ELR (cell line): ENCODE measurements at regions not wholly inside any gene's neighbourhood (a gene's known extent, or its start where the extent isn't known, plus 50 kb on each side); places are given as distances from the start of the nearest gene placed in this dataset.

Experiments
- DNase-seq: peaks from one replicate; pipeline ENCODE4 v3.0.0-alpha.2; 2015; ENCODE audit warnings: low read depth

DNA sequence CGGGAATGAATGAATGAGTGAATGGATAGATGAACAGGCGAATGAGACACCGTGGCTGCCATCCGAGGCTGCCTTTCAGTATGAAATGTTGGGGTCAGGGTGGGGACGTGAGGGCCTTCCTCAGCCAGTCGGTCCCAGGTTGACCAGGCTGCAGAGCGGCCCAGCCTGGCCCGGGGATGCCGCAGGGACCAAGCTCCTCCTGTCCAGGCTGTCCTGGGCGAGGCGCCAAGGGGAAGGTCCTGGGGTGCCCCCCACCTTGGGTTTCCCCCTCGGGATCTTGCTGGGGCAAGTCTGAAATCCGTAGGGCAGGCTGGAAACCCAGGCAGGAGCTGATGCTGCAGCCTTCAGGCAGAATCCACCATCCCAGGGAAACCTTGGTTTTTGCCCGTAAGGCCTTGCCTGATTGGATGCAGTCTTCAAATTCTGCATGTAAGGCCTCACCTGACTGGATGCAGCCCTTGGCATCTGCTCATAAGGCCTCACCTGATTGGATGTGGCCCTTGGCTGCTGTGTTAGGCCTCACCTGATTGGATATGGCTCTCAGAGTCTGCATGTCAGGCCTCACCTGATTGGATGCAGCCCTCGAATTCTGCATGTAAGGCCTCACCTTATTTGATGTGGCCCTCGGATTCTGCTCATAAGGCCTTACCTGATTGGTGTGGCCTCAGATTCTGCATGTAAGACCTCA, 61.7 kb upstream of the ZNF469 start:
- DNase-seq: peak; percentile 28

DNA sequence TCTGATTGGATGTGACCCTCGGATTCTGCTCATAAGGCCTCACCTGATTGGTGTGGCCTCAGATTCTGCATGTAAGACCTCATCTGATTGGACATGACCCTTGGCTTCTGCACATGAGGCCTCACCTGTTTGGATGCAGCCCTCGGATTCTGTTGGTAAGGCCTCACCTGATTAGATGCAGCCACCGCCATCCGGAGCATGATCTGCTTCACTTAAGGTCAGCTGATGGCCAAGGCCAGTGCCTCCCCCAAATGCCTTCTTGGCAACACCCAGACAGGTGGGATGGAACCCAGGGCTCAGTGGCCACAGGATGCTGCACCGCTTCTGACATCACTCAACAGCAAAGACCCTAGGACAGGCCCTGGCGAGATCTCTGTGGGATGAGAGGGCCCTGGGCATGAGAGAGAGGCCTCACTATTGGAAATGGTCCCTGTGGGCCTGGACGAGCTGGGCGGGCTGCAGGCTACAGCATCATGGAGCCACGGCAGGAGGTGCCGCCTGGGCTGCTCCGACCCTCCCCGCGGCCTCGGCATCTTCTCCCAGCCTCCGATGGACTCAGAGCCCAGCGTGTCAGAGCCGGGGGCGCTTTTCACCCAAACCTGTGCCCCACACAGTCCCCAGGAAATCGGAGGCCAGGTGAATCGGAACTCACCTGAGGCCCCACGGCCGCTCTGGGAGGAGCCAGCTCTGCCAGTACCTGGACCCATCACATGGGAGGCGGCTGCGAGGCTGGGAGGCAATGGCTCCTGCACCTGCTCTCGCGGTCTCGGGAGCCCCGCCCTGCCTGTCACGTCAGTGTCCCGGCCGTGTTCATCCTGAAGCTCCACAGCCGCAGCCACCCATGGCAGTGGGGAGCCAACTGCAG, 60.9 kb upstream of the ZNF469 start:
- no peak for DNase-seq

DNA sequence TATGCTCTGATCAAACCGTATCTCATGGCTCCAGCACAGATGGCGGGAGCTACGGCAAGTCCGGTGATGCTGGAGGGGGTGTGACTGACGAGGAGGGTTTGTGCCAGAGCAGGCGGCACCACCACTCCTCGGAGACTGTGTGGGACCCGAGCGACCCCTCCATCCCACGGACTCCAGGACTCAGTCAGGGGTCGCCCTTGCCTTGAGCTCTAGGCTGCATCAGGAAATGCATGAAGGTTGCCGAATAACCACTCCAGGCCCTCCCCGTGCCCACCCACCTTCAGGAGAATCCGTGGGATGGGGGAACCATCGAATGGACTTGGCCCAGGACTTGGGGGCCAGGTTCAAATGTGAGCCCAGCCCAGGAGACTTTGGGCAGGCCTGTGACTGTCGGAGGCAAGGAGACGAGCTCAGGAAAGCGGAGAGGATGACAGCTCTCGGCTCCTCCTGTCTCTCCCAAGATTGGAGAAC, 60.2 kb upstream of the ZNF469 start:
- DNase-seq: no peak

DNA sequence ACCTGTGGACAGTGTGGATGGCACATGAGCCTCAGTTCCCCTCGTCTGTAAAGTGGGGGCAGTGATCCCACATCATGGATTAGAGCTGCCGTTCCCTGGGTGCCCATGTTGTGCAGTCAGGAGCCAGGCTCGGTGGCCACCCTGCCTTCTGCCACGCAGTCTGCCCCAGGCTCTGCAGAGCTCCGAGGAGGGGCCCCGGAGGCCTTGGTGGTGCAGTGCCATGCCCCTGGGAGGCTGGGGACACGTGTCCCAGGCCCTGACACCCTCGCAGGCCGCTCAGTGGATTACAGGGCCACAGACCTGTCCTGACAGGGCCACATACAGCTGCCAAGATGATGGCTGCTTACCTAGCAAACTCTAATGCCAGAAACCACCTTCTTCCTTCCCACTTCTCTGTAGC, 59.7 kb upstream of the ZNF469 start:
- DNase-seq: no peak

DNA sequence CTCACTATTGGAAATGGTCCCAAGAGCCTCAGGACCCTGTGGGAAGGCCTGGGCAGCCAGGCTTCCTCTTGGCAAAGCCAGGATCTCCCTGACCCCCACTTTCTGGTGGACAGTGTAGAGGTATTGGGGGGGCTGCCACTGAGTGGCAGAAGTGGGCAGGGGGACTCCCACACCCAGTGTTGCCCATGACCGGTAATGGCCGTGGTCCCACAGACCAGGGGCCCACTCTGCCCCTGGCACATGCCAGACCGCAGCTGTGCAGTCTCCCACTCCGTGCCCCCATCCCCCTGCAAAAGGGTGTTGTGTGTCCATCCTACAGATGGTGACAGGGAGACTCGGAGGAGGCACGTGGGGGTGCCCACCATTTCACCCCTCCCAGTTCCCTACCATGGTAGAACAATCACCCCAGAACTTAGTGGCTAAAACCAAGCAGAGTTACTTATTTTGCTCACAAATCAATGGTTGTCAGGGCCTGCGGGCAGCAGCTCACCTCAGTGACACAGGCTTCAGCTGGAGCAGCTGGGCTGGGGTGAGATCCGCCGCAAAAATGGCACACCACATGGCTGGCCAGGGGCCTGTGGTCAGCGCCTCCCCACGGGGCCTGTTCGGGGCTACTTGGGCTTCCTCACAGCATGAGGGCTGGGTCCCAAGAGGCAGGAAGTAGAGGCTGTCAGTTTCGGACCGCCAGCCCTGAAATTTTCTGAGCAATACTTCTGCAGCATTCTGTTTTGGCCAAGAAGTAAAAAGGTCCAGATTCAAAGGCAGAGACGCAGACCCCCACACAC, 59.0 kb upstream of the ZNF469 start:
- DNase-seq: no peak

DNA sequence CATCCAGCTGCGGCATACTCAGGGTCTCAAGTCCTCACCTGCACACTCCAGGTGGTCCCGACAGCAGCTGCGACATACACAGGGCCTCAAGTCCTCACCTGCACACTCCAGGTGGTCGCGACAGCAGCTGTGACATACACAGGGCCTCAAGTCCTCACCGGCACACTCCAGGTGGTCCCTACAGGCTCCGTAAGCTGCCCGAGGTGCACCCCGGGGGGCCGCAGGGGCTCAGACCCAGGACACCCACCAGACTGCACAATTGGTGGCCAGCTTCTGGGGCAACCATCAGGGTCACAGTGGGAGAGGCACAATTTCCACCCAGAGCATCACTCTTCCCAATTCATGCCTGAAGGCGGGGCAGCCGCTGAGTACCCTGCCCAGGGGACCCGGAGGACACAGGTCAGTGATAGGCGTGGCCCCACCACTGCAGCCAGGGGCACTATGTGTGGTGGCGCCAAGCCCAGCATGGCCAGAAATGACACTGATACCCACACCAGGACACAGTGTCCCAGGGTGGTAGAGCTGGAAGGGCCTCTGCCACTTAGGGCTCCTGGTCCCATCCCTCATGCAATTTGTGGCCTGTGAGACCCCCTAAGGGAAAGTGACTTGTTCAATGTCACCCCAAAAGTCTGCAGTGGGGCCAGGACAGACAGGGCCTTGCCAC, 57.5 kb upstream of the ZNF469 start:
- no peak for DNase-seq

DNA sequence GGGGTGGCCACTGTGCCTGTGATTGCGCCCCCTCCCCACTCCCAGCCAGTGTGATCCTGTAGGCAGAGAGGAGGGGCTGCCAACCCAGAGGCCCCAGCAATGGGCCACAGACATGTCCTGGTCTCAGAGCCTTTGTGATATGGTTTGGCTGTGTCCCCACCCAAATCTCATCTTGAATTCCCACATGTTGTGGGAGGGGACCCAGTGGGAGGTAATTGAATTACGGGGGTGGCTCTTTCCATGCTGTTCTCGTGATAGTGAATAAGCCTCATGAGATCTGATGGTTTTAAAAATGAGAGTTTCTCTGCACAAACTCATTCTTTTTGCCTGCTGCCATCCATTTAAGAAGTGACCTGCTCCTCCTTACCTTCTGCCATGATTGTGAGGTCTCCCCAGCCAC, 56.8 kb upstream of the ZNF469 start:
- no peak for DNase-seq

DNA sequence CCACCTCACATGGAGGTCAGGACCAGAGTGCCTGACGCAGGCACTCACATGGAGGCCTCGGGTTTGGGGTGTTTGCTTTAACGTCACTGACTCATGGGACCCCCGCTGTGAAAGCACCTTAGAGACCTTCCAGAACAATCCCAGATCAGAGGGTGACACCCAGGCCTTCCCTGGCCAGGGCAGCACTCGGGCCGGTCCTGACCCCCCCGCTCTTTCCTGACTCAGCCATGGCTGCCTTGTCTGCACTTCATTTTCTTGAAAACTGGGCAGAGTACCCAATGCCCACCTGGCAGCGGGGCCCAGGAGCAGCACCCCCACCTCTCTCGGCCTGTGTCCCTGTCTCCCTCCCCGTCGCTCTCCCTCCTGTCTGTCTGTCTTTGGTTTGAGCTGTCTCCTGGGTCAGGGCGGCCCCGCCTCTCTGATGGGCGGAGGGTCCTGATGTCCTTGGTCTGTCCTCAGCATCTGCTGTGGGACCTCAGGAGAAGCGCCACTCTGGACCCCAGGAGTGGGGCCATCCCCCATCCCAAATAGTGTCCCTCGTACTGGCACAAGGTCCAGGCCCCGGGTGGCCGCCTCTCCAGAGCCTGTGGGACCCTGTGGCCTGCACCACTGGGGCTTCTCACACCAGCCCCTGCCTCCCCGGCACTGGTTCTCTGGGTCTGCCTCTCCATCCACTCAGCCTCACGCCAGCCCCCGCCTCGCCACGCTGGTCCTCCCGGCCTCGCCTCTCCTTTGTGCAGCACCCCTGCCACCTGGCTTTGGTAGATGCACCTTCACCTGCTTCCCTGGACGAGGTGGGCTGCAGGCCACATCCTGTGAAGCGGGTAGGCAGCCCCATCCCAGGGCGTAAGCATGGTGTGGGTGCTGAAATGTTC, 55.9 kb upstream of the ZNF469 start:
- DNase-seq: no peak

DNA sequence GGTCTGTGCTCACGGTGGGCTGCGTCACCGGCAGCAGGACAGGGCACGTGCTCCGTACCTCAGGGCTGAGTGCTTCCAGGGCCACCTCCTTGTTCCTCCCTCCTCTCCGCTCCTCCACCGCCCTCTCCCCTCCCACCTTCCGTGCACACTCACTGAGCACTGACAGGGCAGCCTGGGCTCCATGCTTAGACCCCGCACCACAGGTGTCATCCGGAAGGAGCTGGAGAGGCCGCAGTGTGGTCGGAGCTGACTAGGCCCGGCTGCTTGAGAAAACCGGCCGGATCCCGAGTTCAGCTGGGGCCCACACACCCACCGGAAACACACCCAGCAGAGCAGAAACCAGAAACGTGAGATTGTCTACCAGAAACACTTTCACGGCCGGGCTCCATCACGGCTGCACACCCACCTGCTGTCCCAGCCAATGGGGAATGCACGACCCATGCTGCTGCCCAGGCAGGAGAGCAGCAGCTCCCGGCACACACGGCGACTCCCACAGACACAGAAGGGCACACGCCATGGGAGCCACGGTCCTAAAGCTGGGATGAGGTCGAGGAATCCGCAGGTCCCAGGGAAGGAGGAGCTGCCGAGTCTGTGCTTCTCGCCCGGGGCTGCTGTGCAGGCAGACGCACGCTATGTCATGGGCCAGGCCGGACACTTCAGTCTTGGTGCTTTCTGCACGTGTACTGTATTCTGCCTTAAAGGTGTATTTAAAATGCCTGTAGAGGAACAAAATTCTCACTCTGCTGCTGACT, 55.0 kb upstream of the ZNF469 start:
- no peak for DNase-seq

DNA sequence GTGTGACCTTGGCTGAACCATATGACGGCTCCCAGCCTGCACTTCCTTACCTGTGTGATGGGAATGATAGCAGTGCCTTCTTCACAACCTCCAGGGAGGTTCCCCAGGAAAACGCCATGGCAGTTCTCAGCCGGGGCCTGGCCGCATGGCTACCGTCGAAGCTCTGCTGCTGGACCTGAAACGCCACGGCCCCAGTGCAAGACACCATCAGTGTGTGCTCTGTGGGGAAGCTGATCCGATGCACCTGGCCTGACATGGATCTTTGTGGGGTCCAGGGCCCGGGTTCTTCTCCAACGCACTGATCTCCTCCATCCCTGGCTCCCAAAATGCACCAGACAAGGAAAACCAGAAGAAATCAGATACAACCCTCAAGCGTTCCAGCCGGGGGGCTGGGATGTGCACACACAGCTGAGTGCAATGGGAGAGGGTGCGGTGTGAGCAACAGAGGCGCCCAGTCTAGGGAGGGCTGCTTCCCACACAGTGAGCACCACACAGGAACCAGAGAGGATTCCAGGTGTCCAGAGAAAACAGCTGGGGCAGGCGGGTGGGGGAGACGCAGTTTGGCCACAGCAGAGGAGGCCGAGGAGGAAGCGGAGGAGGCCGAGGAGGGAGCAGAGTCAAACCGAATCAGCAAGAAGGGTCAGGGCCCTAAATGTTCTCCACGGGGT, 54.3 kb upstream of the ZNF469 start:
- DNase-seq: no peak

DNA sequence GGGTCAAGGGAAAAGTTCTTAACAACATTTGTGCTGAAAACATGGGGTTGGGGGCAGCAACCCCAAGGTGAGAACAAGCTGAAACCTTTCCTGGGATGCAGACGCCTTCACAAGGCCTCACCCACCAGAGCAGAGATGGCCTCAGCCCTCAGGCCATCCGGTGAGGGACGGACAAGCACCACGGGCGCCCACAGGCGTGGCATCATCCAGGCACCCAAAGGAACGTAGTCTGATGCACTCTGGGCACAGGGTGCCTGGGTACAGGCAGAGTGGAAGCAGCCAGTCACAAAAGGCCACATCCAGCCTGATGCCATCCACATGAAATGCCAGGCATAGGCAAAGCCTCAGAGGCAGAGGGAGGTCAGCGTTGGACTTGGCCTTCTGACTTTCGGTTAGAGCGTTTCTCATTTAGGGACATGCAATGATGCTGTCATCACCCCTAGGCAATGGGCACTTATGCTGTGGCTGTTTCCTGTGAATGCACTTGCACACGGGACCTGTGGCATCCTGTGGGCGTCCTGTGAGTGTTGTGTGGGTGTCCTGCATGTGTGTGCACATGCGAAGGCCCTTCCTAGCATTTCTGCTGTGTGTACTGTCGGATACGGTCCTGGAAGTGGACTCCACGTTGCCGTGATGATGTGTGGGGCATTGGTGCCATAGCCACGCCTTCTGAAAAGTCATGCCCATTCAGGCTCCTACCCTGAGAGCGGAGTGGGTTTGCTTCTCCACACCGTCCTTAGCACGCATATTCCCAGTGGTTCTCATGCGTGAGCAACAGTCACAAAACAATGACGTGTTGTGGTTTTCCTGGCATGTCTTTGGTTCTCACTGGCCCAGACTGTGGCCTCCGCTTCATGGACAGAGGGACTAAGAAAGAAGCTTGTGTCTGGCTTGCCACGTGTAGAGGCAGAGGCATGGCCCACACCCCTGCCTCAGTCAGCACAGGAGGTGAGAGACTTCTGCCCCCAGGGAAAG, 52.7 kb upstream of the ZNF469 start:
- peak; percentile 59 for DNase-seq

DNA sequence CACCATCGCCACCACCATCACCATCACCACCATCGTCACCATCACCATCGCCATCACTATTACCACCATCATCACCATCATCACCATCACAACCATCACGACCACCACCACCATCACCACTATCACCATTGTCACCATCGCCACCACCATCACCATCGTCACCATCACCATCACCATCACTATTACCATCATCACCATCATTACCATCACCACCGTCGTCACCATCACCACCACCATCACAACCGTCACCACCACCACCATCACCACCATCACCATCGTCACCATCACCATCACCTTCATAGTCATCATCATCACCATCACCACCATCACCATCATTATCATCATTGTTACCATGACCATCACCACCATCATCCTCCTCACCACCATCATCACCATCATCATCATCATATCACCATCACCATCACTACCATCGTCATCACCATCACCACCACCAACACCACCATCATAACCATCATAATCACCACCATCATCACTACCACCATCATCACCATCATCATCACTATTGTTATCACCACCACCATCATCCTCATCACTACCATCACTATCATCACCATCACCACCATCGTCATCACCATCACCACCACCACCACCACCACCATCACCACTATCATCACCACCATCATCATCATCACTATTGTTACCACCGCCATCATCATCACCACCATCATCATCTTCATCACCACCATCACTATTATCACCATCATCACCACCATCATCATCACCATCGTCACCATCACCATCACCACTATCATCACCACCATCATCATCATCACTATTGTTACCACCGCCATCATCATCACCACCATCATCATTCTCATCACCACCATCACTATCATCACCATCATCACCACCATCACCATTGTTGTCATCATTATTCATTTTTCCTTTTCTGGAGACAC, 51.5 kb upstream of the ZNF469 start:
- no peak for DNase-seq

DNA sequence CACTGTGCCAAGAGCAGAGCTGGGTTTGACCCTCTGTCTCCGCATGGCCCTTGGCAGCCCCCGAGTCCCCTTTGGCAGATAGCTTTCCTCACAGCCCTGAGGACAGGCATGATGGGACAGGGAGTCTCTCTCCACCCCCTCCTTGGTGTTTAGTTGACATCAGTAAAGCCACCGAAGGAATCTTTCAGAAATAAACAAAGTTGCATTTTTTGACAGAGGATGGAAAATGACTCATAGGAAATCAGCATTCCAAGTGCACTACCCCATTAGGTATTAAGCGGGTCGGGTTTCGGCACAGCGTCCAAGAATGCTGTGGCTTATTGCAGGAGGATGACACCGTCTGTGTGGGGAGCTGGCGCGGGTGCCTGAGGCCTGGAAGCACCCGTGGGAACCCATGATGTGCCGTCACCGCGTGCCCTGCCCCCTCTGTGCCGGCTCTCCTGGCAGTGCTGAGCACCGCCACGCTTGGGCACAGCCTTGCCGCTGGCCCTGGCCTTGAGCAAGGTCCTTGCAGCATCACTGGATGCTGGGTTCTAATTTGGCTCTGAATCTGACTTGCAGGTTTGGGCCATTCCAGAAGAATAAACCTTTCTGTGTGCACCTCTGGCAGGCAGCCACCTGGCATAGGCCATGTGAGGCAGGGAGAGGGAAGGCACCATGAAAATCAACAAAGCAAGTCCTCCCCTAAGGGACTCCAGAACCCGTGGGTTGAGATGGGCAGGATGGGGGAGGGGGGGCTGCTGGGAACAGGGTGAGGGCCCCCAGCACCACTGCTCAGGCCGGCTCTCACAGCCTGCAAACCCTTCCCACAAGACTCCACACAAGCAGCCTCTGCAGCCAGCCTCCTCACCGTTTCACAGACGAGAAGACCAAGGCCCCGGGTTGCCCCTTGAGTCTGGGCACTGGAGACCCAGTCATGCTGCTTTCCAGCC, 50.5 kb upstream of the ZNF469 start:
- DNase-seq: peak; percentile 100

DNA sequence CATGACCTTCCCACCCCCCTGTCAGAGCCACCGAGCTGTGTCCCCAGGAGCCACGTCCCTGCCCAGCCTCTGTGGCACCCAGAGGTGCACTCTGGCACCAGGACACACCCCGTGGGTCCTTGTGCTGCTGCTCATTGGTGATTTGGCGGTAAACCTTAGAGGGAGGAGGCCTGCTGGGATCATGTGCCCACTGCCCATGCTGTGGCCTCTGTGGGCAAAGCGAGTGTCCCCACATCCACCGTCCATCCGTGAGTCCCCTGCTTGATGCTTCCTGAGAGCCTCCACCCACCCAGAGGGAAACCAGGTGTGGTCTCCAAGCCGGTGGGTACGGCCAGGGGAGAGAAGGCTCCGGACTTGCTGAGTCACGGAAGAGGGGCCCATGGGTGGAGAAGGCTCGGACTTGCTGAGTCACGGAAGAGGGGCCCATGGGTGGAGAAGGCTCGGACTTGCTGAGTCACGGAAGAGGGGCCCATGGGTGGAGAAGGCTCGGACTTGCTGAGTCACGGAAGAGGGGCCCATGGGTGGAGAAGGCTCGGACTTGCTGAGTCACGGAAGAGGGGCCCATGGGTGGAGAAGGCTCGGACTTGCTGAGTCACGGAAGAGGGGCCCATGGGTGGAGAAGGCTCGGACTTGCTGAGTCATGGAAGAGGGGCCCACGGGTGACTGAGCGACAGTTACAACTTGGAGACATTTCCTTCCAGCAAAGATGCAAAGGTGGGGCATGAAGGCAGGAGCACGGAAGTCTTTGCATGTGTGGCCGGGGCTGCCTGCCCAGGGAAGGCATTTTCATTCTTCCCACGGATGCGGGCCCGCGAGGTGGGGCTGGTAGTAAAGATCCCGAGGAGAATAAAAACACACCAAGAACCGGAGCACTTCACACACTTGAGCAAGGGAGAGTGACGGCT, 49.6 kb upstream of the ZNF469 start:
- peak; percentile 82 for DNase-seq
